ENCODE measurements at regions not wholly inside any gene's neighbourhood (a gene's known extent, or its start where the extent isn't known, plus 50 kb on each side); places are given as distances from the start of the nearest gene placed in this dataset.

GRCh38 chr7:54637712-54638396 lies 95.7 kb downstream of the VSTM2A start:
- TF ChIP-seq POLR2A (IDR thresholded peaks at IDR 0.05): no peak
- TF ChIP-seq POLR2AphosphoS5 (IDR thresholded peaks at IDR 0.05): no peak
- no peak for TF ChIP-seq CTCF (IDR thresholded peaks at IDR 0.05)
- Histone ChIP-seq H3K36me3 (no peaks in the 10 kb centered on the region), H3K9me3 (no peaks in the 10 kb centered on the region), H3K4me3 (no peak overlapping the region), H3K4me1 (replicated peaks) (no peaks in the 10 kb centered on the region), H3K27me3 (replicated peaks; ENCODE audit: insufficient read depth) (no peaks in the 10 kb centered on the region), H3K27ac (no peak overlapping the region)
- WGBS: 79% methylated on average over 6 of the region's 6 CpGs
- no peak for DNase-seq (ENCODE audit: low spot score)
- intact Hi-C loops (cut with DNase I): no loop called here

- WGBS: 65% methylated on average over 4 of the region's 4 CpGs
- intact Hi-C loops (cut with DNase I): no loop called here
- Histone ChIP-seq H3K36me3 (no peaks in the 10 kb centered on the region), H3K9me3 (no peaks in the 10 kb centered on the region), H3K27ac (no peak overlapping the region), H3K4me1 (replicated peaks) (no peaks in the 10 kb centered on the region), H3K27me3 (replicated peaks; ENCODE audit: insufficient read depth) (no peaks in the 10 kb centered on the region), H3K4me3 (no peak overlapping the region)
- TF ChIP-seq POLR2AphosphoS5 (IDR thresholded peaks at IDR 0.05): no peak
- no peak for TF ChIP-seq POLR2A (IDR thresholded peaks at IDR 0.05)
- TF ChIP-seq CTCF (IDR thresholded peaks at IDR 0.05): no peak
- DNase-seq (ENCODE audit: low spot score): no peak
These were observed 90.5 kb downstream of the VSTM2A start for GRCh38 chr7:54632696-54633095.

- TF ChIP-seq POLR2A (IDR thresholded peaks at IDR 0.05) (no peak), POLR2AphosphoS5 (IDR thresholded peaks at IDR 0.05) (no peak), CTCF (IDR thresholded peaks at IDR 0.05) (no peak)
- Histone ChIP-seq H3K9me3 (no peaks in the 10 kb centered on the region), H3K36me3 (no peaks in the 10 kb centered on the region), H3K4me3 (no peak overlapping the region), H3K4me1 (replicated peaks) (no peaks in the 10 kb centered on the region), H3K27me3 (replicated peaks; ENCODE audit: insufficient read depth) (no peaks in the 10 kb centered on the region), H3K27ac (no peak overlapping the region)
- intact Hi-C loops (cut with DNase I): no loop called here
- WGBS: 82% methylated on average over 4 of the region's 4 CpGs
- DNase-seq (ENCODE audit: low spot score): no peak
These were observed 87.6 kb downstream of the VSTM2A start for GRCh38 chr7:54629771-54630170.

GRCh38 chr7:54622696-54623309 lies 80.6 kb downstream of the VSTM2A start:
- Histone ChIP-seq H3K4me1 (replicated peaks) (no peaks in the 10 kb centered on the region), H3K9me3 (no peaks in the 10 kb centered on the region), H3K36me3 (no peaks in the 10 kb centered on the region), H3K27me3 (replicated peaks; ENCODE audit: insufficient read depth) (no peaks in the 10 kb centered on the region), H3K27ac (no peak overlapping the region), H3K4me3 (no peak overlapping the region)
- 65% methylated on average over 3 of the region's 3 CpGs for WGBS
- no peak for DNase-seq (ENCODE audit: low spot score)
- no peak for TF ChIP-seq POLR2A (IDR thresholded peaks at IDR 0.05)
- TF ChIP-seq POLR2AphosphoS5 (IDR thresholded peaks at IDR 0.05): no peak
- no peak for TF ChIP-seq CTCF (IDR thresholded peaks at IDR 0.05)
- intact Hi-C loops (cut with DNase I): no loop called here

Data from prostate gland (tissue), 2 donors.